Hepatocyte (in vitro differentiated cells): ENCODE measurements at regions not wholly inside any gene's neighbourhood (a gene's known extent, or its start where the extent isn't known, plus 50 kb on each side); places are given as distances from the start of the nearest gene placed in this dataset.
"Not testable (repeated sequence)": the region's sequence is repeated elsewhere in the genome, so short reads cannot be mapped to it uniquely, and the experiment has no call there.

Source experiments
- CTCF ChIP-seq: fragments of 200-600 bp; sonication (generic); IDR thresholded peaks from 2 replicates; pipeline ENCODE4 v1.5.1; 2016; ENCODE audit warnings: antibody characterized with exemption, mild to moderate bottlenecking; ENCODE audit not compliant: poor library complexity
- EZH2 ChIP-seq: fragments of 200-600 bp; sonication (generic); IDR thresholded peaks from 2 replicates; pipeline ENCODE4 v1.6.1; 2016; ENCODE audit warnings: antibody characterized with exemption, mild to moderate bottlenecking, borderline replicate concordance

- not testable (repeated sequence) for TF ChIP-seq CTCF, EZH2
Observed at GRCh38 chr10:42234506-42234905, 403.9 kb downstream of the ZNF33B start.
